Endothelial cell (in vitro differentiated cells): ENCODE measurements at regions not wholly inside any gene's neighbourhood (a gene's known extent, or its start where the extent isn't known, plus 50 kb on each side); places are given as distances from the start of the nearest gene placed in this dataset.

Source experiments
- DNase-seq: peaks from one replicate; pipeline ENCODE4 v3.0.0; 2021; ENCODE audit warnings: low spot score
- H3K27ac Mint-ChIP-seq: one replicate; pipeline ENCODE4 v1.8.0; 2021; ENCODE audit warnings: mixed read lengths, inconsistent platforms; ENCODE audit not compliant: unreplicated experiment
- H3K27me3 Mint-ChIP-seq: one replicate; pipeline ENCODE4 v1.8.0; 2021; ENCODE audit warnings: mild to moderate bottlenecking, moderate library complexity, mixed read lengths, inconsistent platforms; ENCODE audit not compliant: unreplicated experiment
- H3K36me3 Mint-ChIP-seq: one replicate; pipeline ENCODE4 v1.8.0; 2021; ENCODE audit warnings: mild to moderate bottlenecking, low read depth, mixed read lengths, inconsistent platforms; ENCODE audit not compliant: unreplicated experiment
- H3K4me1 Mint-ChIP-seq: one replicate; pipeline ENCODE4 v1.8.0; 2021; ENCODE audit warnings: mild to moderate bottlenecking, mixed read lengths, inconsistent platforms; ENCODE audit not compliant: unreplicated experiment
- H3K4me3 Mint-ChIP-seq: one replicate; pipeline ENCODE4 v1.8.0; 2021; ENCODE audit warnings: mild to moderate bottlenecking, mixed read lengths, inconsistent platforms; ENCODE audit not compliant: unreplicated experiment
- H3K9me3 Mint-ChIP-seq: one replicate; pipeline ENCODE4 v1.8.0; 2021; ENCODE audit warnings: mixed read lengths, inconsistent platforms; ENCODE audit not compliant: unreplicated experiment
- CTCF ChIP-seq: fragments of 200-600 bp; sonication (generic); IDR thresholded peaks from one replicate; pipeline ENCODE4 v1.5.0; 2021; ENCODE audit warnings: antibody characterized with exemption; ENCODE audit not compliant: unreplicated experiment

- Mint-ChIP-seq H3K27me3 (peaks cover 11% of the 10 kb centered on the region), H3K9me3 (peaks cover 5% of the 10 kb centered on the region), H3K27ac (no peak overlapping the region), H3K4me1 (no peaks in the 10 kb centered on the region), H3K4me3 (no peak overlapping the region), H3K36me3 (no peaks in the 10 kb centered on the region)
- TF ChIP-seq CTCF, result no peak
- DNase-seq, result no peak
Measured at GRCh38 chr1:5576673-5577065, 415.6 kb downstream of the NPHP4 start.

GRCh38 chr1:5576011-5576672 lies 416.1 kb downstream of the NPHP4 start:
- Mint-ChIP-seq H3K4me1 (no peaks in the 10 kb centered on the region), H3K27me3 (peaks cover 11% of the 10 kb centered on the region), H3K9me3 (peaks cover 5% of the 10 kb centered on the region), H3K4me3 (no peak overlapping the region), H3K27ac (no peak overlapping the region), H3K36me3 (no peaks in the 10 kb centered on the region)
- TF ChIP-seq CTCF, result no peak
- DNase-seq, result no peak

- peaks cover 5% of the 10 kb centered on the region for H3K9me3 Mint-ChIP-seq
- TF ChIP-seq CTCF, result no peak
- no peaks in the 10 kb centered on the region for H3K4me1 Mint-ChIP-seq
- DNase-seq, result no peak
- H3K4me3 Mint-ChIP-seq, result no peak overlapping the region
- H3K27ac Mint-ChIP-seq, result no peak overlapping the region
- peaks cover 11% of the 10 kb centered on the region for H3K27me3 Mint-ChIP-seq
- H3K36me3 Mint-ChIP-seq, result no peaks in the 10 kb centered on the region
Measured at GRCh38 chr1:5575396-5575940, 416.8 kb downstream of the NPHP4 start.

- no peak for DNase-seq
- TF ChIP-seq CTCF, result no peak
- peaks cover 5% of the 10 kb centered on the region for H3K9me3 Mint-ChIP-seq
- no peaks in the 10 kb centered on the region for H3K36me3 Mint-ChIP-seq
- H3K27me3 Mint-ChIP-seq, result peaks cover 9% of the 10 kb centered on the region
- no peak overlapping the region for H3K27ac Mint-ChIP-seq
- H3K4me3 Mint-ChIP-seq, result no peak overlapping the region
- no peaks in the 10 kb centered on the region for H3K4me1 Mint-ChIP-seq
Measured at GRCh38 chr1:5574641-5575040, 417.6 kb downstream of the NPHP4 start.

GRCh38 chr1:5572794-5573193 lies 419.4 kb downstream of the NPHP4 start:
- Mint-ChIP-seq H3K4me1 (no peaks in the 10 kb centered on the region), H3K36me3 (no peaks in the 10 kb centered on the region), H3K27me3 (peaks cover 4% of the 10 kb centered on the region), H3K4me3 (no peak overlapping the region), H3K27ac (no peak overlapping the region), H3K9me3 (peaks cover 5% of the 10 kb centered on the region)
- no peak for TF ChIP-seq CTCF
- no peak for DNase-seq
